ENCODE measurements at regions not wholly inside any gene's neighbourhood (a gene's known extent, or its start where the extent isn't known, plus 50 kb on each side); places are given as distances from the start of the nearest gene placed in this dataset.
"Not testable (repeated sequence)": the region's sequence is repeated elsewhere in the genome, so short reads cannot be mapped to it uniquely, and the experiment has no call there.

- no peak for DNase-seq
Measured at GRCh38 chr9:73344060-73344459, 192.4 kb downstream of the ANXA1 start.

DNA sequence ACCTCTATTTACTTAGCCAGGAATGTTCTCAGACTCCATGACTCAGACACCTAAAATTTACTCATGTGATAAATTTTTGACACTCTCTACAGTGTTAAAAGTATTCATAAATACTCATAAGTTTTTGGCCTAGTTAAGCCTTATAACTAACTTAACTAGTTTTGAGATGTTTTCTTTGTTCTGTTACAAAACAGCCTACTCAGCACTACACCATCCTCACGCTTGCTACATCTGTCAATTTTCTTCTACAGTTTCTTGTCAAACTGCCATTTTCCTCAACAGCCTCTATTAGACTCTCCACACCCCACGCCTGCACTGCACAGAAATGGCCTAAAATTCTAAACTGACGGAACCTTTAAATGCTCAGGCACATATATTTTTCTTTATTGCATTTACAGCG lies 195.5 kb downstream of the ANXA1 start:
- no peak for DNase-seq

- no peak for DNase-seq
Measured at GRCh38 chr9:73347720-73348119, 196.1 kb downstream of the ANXA1 start.

- DNase-seq = no peak
Measured at GRCh38 chr9:73348471-73348870, 196.8 kb downstream of the ANXA1 start.

DNA sequence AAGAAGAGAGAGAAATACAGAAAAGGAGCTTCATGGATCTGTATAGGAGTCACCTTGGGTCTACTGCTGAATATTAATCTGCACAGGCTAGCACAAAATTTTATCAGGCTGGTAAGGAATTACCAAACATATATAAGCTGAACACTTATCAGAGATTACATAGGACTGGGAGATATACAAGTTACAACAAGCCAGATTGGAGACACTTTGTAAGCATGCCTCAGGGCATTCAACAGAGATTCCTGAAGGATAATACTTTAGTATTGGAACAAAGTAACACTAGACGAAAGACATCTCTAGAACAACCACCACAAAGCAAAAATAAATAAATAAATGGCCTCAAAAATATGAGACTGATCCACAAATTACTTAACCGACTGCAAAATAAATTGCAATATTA lies 197.8 kb downstream of the ANXA1 start:
- no peak for DNase-seq

GRCh38 chr9:73357607-73358006 lies 205.9 kb downstream of the ANXA1 start:
- no peak for DNase-seq

DNA sequence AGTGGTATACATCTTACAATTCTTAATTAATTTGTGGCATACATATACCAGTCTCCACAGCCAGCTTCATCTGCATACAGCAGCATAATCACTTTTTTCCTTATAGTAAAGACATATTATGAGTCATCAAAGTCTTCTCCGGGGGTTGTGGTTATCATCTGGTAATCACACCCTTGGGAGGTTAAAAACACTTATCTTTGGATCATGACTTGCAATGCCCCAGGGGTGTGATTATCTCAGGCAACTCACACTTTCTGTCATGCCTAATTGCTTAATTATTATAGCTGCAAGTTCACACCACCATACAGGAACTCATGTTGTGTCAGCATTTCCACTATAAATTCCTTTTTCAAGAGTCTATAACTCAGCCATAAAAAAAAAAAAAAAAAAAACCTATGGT lies 218.4 kb downstream of the ANXA1 start:
- DNase-seq = no peak

- no peak for DNase-seq
Measured at GRCh38 chr9:73371801-73372200, 220.1 kb downstream of the ANXA1 start.

GRCh38 chr9:73380411-73380810 lies 228.7 kb downstream of the ANXA1 start:
- DNase-seq = no peak

DNA sequence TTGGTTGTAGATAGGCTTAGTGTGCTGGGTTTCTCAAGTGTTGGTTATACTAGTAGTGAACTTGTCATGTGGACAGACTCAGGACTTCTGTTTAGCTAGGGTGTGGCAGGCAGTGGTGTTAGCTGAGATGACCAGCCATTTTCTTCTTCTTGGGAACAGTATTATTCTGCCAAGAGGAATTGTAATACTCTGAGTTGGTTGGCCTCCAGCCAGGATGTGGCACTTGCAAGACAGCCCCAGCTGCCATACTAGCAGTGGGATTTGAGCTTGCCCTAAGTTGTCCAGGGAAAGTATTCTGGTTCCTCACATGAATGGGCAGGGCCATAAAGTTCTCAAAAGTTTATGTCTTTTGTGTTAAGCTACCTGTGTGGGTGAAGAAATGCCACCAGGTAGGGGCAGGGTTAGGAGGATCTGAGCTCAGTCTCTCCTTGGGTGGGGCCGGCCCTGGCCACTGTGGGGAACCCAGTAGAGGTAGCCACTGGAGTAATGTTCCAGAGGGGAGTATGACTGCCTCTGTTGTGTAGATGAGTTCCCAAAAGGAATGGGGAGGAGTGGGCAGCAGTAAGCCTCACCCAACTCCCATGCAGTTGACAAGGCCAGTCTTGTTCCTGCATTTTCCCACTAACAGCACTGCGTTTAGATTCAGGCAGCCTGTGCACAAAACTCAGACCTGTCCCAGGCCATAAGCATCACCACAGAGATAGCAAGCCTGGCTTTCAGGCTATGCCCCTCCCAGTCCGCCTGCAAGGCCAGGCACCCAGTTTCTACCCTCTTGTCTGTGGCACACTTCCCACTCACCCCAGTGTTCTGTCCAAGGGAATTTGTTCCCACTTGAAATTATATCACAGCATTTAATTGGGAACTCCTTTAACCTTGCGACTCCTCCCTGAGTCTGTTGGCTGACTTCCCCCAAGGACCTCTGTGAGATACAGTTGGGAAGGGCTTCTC lies 250.7 kb downstream of the ANXA1 start:
- DNase-seq = no peak

- no peak for DNase-seq
Measured at GRCh38 chr9:73411494-73411893, 259.8 kb downstream of the ANXA1 start.

- DNase-seq = no peak
Measured at GRCh38 chr9:73412874-73413273, 261.2 kb downstream of the ANXA1 start.

DNA sequence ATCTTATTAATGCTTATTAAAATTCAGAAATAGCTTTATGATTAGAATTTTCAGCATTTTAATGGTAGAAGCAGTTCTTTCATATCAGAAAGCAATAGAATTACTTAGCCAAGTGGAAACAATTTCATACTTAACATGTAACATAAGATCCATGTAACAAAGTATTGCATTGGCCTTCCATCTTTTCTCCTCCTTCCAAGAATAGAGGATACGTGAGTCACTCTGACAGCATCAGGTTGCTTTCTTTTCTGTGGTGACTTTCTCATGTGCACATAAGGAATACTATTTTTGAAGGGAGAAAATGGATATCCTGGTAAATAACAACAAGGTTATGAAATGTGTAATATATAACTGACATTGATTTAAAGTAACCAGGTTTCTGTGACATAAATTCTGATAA lies 272.2 kb downstream of the ANXA1 start:
- DNase-seq = no peak

- DNase-seq = no peak
Measured at GRCh38 chr9:73426269-73426668, 274.6 kb downstream of the ANXA1 start.

DNA sequence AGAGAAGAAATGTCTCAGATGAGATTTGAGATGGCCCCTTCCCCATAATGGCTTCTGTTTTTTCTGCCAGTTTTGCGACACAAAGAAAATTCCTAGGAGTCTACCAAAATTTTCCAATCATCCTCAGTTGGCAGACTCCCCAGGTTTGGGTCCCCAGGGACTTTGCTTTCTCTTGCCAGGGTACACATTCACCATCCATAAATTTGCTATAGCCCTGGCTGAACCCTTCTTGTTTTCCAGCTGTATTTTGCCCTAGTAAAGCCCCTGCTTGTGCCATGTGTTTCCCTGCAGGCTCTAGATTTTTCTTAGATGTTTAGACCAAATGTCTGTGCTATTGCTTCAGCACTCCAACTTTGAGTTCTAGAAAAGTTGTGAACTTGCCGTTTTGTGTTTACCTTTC lies 283.2 kb downstream of the ANXA1 start:
- DNase-seq = no peak

- no peak for DNase-seq
Measured at GRCh38 chr9:73437758-73438157, 286.1 kb downstream of the ANXA1 start.

GRCh38 chr9:73439839-73440238 lies 288.2 kb downstream of the ANXA1 start:
- DNase-seq = not testable (repeated sequence)

- no peak for DNase-seq
Measured at GRCh38 chr9:73441223-73441622, 289.6 kb downstream of the ANXA1 start.

DNA sequence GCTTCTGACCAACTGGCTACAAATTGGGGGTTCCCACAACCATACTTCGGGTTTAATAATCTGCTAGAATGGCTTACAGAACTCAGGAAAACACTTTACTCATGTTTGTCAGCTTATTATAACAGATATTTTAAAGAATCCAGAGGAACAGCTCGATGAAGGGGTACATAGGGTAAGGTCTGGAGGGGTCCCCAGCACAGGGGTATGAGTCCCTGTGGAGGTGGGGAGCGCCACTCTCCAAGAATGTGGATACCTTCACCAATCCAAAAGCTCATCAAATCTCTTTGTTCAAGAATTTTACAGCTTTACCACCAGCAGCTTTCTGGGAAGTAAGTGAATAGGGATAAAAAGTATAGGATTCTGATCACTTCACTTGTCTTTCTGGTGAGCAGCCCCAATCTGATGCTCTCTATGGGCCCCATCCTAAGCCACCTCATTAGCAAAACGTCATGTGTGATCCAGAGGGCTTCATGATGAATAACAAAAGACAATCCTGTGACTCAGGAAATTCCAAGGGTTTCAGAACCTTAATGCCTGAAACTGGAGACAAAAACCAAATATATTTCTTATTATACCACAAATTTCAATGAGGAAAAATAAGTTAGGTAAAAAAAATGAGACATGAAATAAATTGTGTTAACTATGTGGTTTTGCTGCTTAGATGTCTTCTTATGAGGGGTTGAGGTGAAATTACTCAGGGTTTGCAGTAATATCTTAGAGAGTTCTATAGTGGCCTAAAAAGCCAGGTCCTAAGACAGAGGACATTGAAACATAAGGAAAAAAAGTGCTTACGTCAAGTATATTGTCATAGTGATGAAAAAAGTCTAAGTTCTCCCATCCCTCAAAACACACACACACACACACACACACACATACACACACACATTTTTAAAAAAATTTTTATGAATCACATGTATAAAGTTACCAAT lies 290.5 kb downstream of the ANXA1 start:
- DNase-seq = no peak

DNA sequence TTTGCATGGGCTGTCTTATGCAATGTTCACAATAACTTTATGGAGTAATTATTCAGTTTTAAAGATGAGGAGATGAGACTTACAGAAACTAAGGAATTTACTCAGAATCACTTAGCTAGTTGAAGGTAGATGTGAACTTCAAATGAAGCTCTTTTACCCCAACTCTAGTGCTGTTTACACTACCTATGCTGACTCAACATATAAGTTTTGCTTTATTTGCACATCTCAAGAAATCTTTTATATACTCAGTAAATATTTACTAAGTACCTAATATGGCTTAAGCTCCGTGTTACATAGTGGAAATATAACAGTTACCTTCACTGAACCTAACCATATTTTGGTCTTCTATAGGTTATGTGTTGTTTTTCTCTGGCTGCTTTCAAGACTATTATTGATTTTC lies 293.2 kb downstream of the ANXA1 start:
- DNase-seq = no peak

DNA sequence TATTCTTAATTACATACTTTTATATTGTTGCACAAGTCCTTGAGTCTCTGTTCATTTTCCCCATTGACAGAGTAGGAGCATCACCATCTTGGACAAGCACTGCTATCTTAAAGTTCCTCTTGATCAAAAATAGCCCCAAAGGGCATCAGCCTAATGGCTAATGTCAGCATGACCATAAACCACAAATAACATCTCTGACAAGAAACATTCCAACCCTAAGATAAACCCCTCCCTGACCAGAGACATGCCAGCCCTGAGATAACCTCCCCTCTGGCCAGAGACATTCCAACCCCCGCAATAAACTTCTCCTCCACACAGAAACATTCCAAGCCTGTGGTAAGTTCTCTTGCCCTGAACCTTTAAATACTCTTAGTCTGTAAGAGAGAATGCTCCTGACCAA lies 293.7 kb downstream of the ANXA1 start:
- DNase-seq = not testable (repeated sequence)

DNA sequence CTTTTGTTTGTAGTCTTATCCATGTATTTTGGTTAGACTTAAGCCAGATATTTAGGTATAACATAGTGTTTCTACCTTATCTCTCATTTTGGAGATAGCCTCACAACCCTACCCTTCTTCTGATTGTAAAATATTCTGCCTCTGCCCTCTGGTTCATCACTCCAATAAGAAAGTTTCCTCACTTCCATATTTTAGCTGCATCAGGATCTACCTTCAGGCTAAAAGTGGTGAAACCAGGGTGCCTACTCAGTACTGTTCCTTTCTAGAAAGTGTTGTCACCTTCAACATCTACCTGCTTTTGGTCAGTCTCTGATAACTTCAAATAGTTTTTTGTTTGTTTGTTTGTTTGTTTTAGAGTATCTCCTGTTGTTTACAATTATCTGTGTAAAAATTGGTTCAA lies 294.6 kb downstream of the ANXA1 start:
- no peak for DNase-seq

GRCh38 chr9:73451003-73451402 lies 299.3 kb downstream of the ANXA1 start:
- DNase-seq = no peak

Data from right kidney (tissue), 1 donor.